GM21529 (cell line): ENCODE measurements at regions not wholly inside any gene's neighbourhood (a gene's known extent, or its start where the extent isn't known, plus 50 kb on each side); places are given as distances from the start of the nearest gene placed in this dataset.
"Not testable (repeated sequence)": the region's sequence is repeated elsewhere in the genome, so short reads cannot be mapped to it uniquely, and the experiment has no call there.

Source experiments
- ATAC-seq: cut with Tn5 transposase; IDR thresholded peaks from one replicate; pipeline ENCODE4 v1.9.1; 2021; ENCODE audit not compliant: unreplicated experiment

- no peak for ATAC-seq
Observed at GRCh38 chr13:61988810-61989209, 573.2 kb upstream of the PCDH20 start.

GRCh38 chr13:61975001-61975400, 559.4 kb upstream of the PCDH20 start:
- no peak for ATAC-seq

- ATAC-seq = no peak
Observed at GRCh38 chr13:61965756-61966155, 550.1 kb upstream of the PCDH20 start.

- no peak for ATAC-seq
Observed at GRCh38 chr13:61960981-61961380, 545.3 kb upstream of the PCDH20 start.

- no peak for ATAC-seq
Observed at GRCh38 chr13:61954092-61954491, 538.4 kb upstream of the PCDH20 start.

GRCh38 chr13:61950828-61951227, 535.2 kb upstream of the PCDH20 start:
- ATAC-seq = no peak

- ATAC-seq = no peak
Observed at GRCh38 chr13:61944329-61944929, 528.8 kb upstream of the PCDH20 start.

- no peak for ATAC-seq
Observed at GRCh38 chr13:61935710-61936109, 520.1 kb upstream of the PCDH20 start.

GRCh38 chr13:61927648-61928047, 512.0 kb upstream of the PCDH20 start:
- ATAC-seq = no peak

GRCh38 chr13:61918841-61919240, 503.2 kb upstream of the PCDH20 start:
- ATAC-seq = no peak

- ATAC-seq = no peak
Observed at GRCh38 chr13:61916483-61916882, 500.8 kb upstream of the PCDH20 start.

- ATAC-seq = no peak
Observed at GRCh38 chr13:61913183-61913582, 497.5 kb upstream of the PCDH20 start.

- ATAC-seq = no peak
Observed at GRCh38 chr13:61908906-61909615, 493.4 kb upstream of the PCDH20 start.

GRCh38 chr13:61905054-61905453, 489.4 kb upstream of the PCDH20 start:
- no peak for ATAC-seq

GRCh38 chr13:61901946-61902541, 486.4 kb upstream of the PCDH20 start:
- no peak for ATAC-seq

GRCh38 chr13:61900033-61900432, 484.4 kb upstream of the PCDH20 start:
- no peak for ATAC-seq

- ATAC-seq = no peak
Observed at GRCh38 chr13:61898207-61898606, 482.6 kb upstream of the PCDH20 start.

GRCh38 chr13:61891401-61891800, 475.8 kb upstream of the PCDH20 start:
- no peak for ATAC-seq

- no peak for ATAC-seq
Observed at GRCh38 chr13:61884830-61885229, 469.2 kb upstream of the PCDH20 start.

- peak; percentile 83 for ATAC-seq
Observed at GRCh38 chr13:61880578-61881283, 465.1 kb upstream of the PCDH20 start.

- not testable (repeated sequence) for ATAC-seq
Observed at GRCh38 chr13:61878565-61878964, 462.9 kb upstream of the PCDH20 start.
